Esophagus muscularis mucosa (tissue), 4 donors: ENCODE measurements at regions not wholly inside any gene's neighbourhood (a gene's known extent, or its start where the extent isn't known, plus 50 kb on each side); places are given as distances from the start of the nearest gene placed in this dataset.

Experiments used
- DNase-seq: peaks from one replicate; pipeline ENCODE4 v3.0.0-alpha.2; 2017; ENCODE audit errors: extremely low spot score
- H3K27ac ChIP-seq, 4 donors: fragments of 200-600 bp; sonication (generic); replicated peaks in 1 of 4; 1 replicate in 3 of 4; 2 replicates in 1 of 4; pipeline ENCODE4 v1.5.1; 2016 to 2019; ENCODE audit warnings: mild to moderate bottlenecking in 1 of 4
- H3K27me3 ChIP-seq, 4 donors: fragments of 200-600 bp; sonication (generic); one replicate each; pipeline versions ENCODE4 v1.5.1 to v1.6.0; 2016 to 2019
- H3K36me3 ChIP-seq, 4 donors: fragments of 200-600 bp; sonication (generic); one replicate each; pipeline ENCODE4 v1.5.1; 2016 to 2019
- H3K4me1 ChIP-seq, 4 donors: fragments of 200-600 bp; sonication (generic); one replicate each; pipeline ENCODE4 v1.5.1; 2016 to 2019
- H3K4me3 ChIP-seq, 4 donors: fragments of 200-600 bp; sonication (generic); 1 replicate in 2 of 4; 2 replicates in 2 of 4; pipeline ENCODE4 v1.5.1; 2016 to 2019; ENCODE audit warnings: mild to moderate bottlenecking in 4 of 4, moderate library complexity in 1 of 4
- H3K9me3 ChIP-seq, 4 donors: fragments of 200-600 bp; sonication (generic); 1 replicate in 3 of 4; 2 replicates in 1 of 4; pipeline ENCODE4 v1.5.1; 2016 to 2019
- EP300 ChIP-seq: sonication (generic); formaldehyde crosslinking; IDR thresholded peaks from one replicate; pipeline ENCODE4 v1.6.1; 2017; ENCODE audit warnings: antibody characterized with exemption
- POLR2A ChIP-seq: fragments of 450-650 bp; IDR thresholded peaks from one replicate; pipeline ENCODE4 v1.6.1; 2017; ENCODE audit warnings: antibody characterized with exemption, moderate library complexity, mild to moderate bottlenecking, low read depth
- POLR2AphosphoS5 ChIP-seq, 2 donors: sonication (generic); formaldehyde crosslinking; IDR thresholded peaks; one replicate each; pipeline ENCODE4 v1.6.1; 2017; ENCODE audit warnings: antibody characterized with exemption in 2 of 2
- WGBS: methylation state at CpG from one replicate; pipeline ENCODE4 v1.1.5; 2018; 5-methylcytosine and 5-hydroxymethylcytosine counted together
- intact Hi-C: fragments of 100-400 bp; cut with DNase I; formaldehyde crosslinking; loops from one replicate; pipeline ENCODE4 v1.15.1; 2023
- TF ChIP-seq, protein P1 (sequence below), 3 experiments: fragments of 200-600 bp in 2 of 3; fragments of 450-650 bp in 1 of 3; sonication (generic) in 2 of 3; IDR thresholded peaks; one replicate each; pipeline ENCODE4 v1.5.1; 2017 to 2019; ENCODE audit warnings: antibody characterized with exemption in 3 of 3, mild to moderate bottlenecking in 2 of 3, moderate library complexity in 1 of 3

DNA sequence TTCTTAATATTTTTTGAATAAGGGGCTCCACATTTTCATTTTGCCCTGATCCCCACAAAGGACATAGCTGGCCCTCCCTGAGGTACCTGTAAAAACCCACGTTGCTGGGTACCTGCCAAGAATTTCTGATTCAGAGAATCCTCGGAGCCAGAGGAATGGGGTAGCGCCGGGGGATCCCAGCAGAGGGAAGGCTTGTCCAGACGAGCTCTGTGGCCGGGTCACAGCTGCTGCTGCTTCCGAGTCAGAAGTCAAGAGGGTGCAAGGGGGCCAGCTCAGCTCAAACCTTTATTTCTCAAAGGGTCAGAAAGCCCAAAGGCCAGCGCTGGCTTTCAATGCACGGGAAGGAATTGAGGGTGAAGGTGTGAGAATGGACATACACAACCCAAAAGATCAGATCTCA is 68.9 kb upstream of the SDK2 start:
- DNase-seq: no peak
- TF ChIP-seq POLR2AphosphoS5 (IDR thresholded peaks at IDR 0.05) (no peak), EP300 (no peak), POLR2A (no peak)
- TF ChIP-seq, protein P1, sequence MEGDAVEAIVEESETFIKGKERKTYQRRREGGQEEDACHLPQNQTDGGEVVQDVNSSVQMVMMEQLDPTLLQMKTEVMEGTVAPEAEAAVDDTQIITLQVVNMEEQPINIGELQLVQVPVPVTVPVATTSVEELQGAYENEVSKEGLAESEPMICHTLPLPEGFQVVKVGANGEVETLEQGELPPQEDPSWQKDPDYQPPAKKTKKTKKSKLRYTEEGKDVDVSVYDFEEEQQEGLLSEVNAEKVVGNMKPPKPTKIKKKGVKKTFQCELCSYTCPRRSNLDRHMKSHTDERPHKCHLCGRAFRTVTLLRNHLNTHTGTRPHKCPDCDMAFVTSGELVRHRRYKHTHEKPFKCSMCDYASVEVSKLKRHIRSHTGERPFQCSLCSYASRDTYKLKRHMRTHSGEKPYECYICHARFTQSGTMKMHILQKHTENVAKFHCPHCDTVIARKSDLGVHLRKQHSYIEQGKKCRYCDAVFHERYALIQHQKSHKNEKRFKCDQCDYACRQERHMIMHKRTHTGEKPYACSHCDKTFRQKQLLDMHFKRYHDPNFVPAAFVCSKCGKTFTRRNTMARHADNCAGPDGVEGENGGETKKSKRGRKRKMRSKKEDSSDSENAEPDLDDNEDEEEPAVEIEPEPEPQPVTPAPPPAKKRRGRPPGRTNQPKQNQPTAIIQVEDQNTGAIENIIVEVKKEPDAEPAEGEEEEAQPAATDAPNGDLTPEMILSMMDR (IDR thresholded peaks at IDR 0.05): no peak
- Histone ChIP-seq H3K27me3 (peaks cover 0 to 73% (median 0%) of the 10 kb centered on the region in 4 donors), H3K4me3 (no peak overlapping the region), H3K9me3 (no peaks in the 10 kb centered on the region), H3K4me1 (peaks cover 0 to 7% (median 2%) of the 10 kb centered on the region in 4 donors), H3K27ac (no peak overlapping the region), H3K36me3 (no peaks in the 10 kb centered on the region)
- WGBS: 37% methylated on average over 9 of the region's 9 CpGs
- intact Hi-C loops: loop anchor here (5.0 kb wide), 1 partner anchor 281 kb away; no protein-coding TSS in a partner anchor

DNA sequence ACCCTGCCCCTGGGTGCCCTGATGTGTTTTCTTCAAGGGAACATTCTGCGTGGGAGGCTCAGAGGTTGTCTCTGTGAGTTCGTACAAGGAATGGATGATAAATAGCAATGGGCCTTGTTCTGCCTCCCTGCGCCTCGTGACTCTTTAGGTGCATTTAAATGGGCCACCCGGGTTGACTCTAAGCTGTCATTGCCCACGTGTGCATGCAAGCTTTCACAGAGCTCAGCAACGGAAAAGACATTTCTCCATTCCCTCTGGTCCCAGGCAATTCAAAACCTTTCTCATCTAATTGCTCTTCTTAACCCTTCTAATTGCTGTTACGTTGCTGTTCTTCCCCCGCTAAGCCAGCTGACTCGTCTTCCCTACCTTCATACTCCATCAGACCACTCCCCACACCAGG is 71.5 kb upstream of the SDK2 start:
- intact Hi-C loops: no loop called here
- TF ChIP-seq EP300 (no peak), POLR2AphosphoS5 (IDR thresholded peaks at IDR 0.05) (no peak), POLR2A (no peak)
- TF ChIP-seq, protein P1 (IDR thresholded peaks at IDR 0.05): no peak

DNA sequence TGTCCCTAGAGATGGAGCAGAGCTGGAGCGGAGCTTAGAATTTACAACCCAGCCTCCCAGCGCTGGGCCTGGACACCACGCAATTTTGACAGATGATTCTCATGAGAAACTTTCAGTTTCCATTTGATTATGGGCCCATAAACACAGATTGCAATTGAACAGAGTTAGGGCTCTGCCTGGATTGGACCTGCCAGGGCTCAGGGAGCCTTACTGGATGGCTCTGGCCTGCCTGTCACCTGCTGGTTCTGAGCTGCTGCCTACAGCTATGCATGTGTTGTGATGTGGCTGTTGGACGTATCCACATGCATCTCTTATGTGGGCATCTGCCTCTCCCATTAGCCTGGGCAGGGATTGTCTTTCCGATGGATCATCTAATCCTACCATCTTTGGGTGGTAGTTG is 73.4 kb upstream of the SDK2 start:
- Histone ChIP-seq H3K9me3 (no peaks in the 10 kb centered on the region), H3K4me1 (peaks cover 8 to 12% (median 11%) of the 10 kb centered on the region in 4 donors), H3K27ac (no peak overlapping the region), H3K4me3 (no peak overlapping the region), H3K27me3 (peaks cover 0 to 41% (median 0%) of the 10 kb centered on the region in 4 donors), H3K36me3 (no peaks in the 10 kb centered on the region)
- no peak for DNase-seq
- intact Hi-C loops: no loop called here
- 93% methylated on average over 5 of the region's 5 CpGs for WGBS
- TF ChIP-seq POLR2A: no peak
- TF ChIP-seq, protein P1 (IDR thresholded peaks at IDR 0.05): no peak
- no peak for TF ChIP-seq EP300
- TF ChIP-seq POLR2AphosphoS5 (IDR thresholded peaks at IDR 0.05): no peak

More for the DNA sequence above, 71.5 kb upstream of the SDK2 start:
- Histone ChIP-seq H3K36me3 (no peaks in the 10 kb centered on the region), H3K27ac (no peak overlapping the region), H3K9me3 (no peaks in the 10 kb centered on the region), H3K4me3 (no peak overlapping the region), H3K4me1 (peaks cover 8 to 12% (median 11%) of the 10 kb centered on the region in 4 donors), H3K27me3 (peaks cover 0 to 60% (median 0%) of the 10 kb centered on the region in 4 donors)
- DNase-seq: no peak
- 74% methylated on average over 10 of the region's 10 CpGs for WGBS

DNA sequence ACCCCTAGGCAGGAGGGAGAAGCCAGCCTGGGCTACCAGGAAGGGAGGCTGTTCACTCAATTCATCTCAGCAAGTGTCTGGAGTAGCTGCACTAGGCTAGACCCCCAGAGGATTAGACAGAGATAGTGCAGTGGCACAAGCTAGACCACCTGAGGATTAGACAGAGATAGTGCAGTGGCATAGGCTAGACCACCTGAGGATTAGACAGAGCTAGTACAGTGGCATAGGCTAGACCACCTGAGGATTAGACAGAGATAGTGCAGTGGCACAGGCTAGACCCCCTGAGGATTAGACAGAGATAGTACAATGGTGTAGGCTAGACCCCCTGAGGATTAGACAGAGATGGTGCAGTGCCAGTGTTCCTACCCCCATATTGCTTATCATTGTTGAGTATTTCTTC is 74.1 kb upstream of the SDK2 start:
- peaks cover 0 to 35% (median 0%) of the 10 kb centered on the region in 4 donors for H3K27me3 ChIP-seq
- H3K4me1 ChIP-seq: peaks cover 8 to 12% (median 11%) of the 10 kb centered on the region in 4 donors
- no peak for TF ChIP-seq EP300
- no peak for TF ChIP-seq POLR2A
- TF ChIP-seq, protein P1 (IDR thresholded peaks at IDR 0.05): no peak
- TF ChIP-seq POLR2AphosphoS5 (IDR thresholded peaks at IDR 0.05): no peak
- no peak overlapping the region for H3K27ac ChIP-seq
- no peaks in the 10 kb centered on the region for H3K36me3 ChIP-seq
- intact Hi-C loops: no loop called here
- H3K4me3 ChIP-seq: no peak overlapping the region
- H3K9me3 ChIP-seq: no peaks in the 10 kb centered on the region
- DNase-seq: no peak

DNA sequence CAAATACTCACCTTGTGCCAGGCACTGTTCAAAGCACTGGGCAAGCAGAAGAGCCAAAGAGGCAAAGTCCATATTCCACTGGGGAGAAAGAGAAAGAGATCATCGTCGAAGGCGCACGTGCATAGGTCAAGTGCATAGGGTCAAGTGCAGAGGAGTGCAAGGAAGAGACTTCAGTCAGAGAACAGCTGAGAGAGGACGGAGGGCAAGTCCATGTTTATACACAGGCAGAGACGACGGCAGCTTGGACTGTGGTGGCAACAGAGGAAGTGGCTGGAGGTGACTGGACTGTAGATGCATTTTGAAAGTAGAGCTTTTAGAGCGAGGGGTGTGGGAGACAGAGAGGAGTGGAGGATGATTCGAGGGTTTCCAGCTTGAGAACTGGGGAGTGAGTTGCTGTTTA is 74.7 kb upstream of the SDK2 start:
- Histone ChIP-seq H3K9me3 (no peaks in the 10 kb centered on the region), H3K4me1 (peaks cover 8 to 12% (median 11%) of the 10 kb centered on the region in 4 donors), H3K27ac (no peak overlapping the region), H3K4me3 (no peak overlapping the region), H3K36me3 (no peaks in the 10 kb centered on the region), H3K27me3 (peaks cover 0 to 33% (median 0%) of the 10 kb centered on the region in 4 donors)
- no peak for DNase-seq
- WGBS: 60% methylated on average over 9 of the region's 9 CpGs
- intact Hi-C loops: no loop called here
- TF ChIP-seq POLR2AphosphoS5 (IDR thresholded peaks at IDR 0.05) (no peak), EP300 (no peak), POLR2A (no peak)
- TF ChIP-seq, protein P1 (IDR thresholded peaks at IDR 0.05): no peak
